ENCODE measurements at regions not wholly inside any gene's neighbourhood (a gene's known extent, or its start where the extent isn't known, plus 50 kb on each side); places are given as distances from the start of the nearest gene placed in this dataset.

GRCh38 chr2:139230881-139231280, 450.7 kb upstream of the NXPH2 start:
- intact Hi-C loops (cut with DNase I) = no loop called here
- no peaks in the 10 kb centered on the region for H3K9me3 ChIP-seq
- no peaks in the 10 kb centered on the region for H3K27me3 ChIP-seq
- 65 to 74% methylated on average over 5 of the region's 5 CpGs for WGBS, 2 donors
- TF ChIP-seq, protein P1, sequence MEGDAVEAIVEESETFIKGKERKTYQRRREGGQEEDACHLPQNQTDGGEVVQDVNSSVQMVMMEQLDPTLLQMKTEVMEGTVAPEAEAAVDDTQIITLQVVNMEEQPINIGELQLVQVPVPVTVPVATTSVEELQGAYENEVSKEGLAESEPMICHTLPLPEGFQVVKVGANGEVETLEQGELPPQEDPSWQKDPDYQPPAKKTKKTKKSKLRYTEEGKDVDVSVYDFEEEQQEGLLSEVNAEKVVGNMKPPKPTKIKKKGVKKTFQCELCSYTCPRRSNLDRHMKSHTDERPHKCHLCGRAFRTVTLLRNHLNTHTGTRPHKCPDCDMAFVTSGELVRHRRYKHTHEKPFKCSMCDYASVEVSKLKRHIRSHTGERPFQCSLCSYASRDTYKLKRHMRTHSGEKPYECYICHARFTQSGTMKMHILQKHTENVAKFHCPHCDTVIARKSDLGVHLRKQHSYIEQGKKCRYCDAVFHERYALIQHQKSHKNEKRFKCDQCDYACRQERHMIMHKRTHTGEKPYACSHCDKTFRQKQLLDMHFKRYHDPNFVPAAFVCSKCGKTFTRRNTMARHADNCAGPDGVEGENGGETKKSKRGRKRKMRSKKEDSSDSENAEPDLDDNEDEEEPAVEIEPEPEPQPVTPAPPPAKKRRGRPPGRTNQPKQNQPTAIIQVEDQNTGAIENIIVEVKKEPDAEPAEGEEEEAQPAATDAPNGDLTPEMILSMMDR (IDR thresholded peaks at IDR 0.05) = no peak
- no peak for DNase-seq
- no peaks in the 10 kb centered on the region for H3K36me3 ChIP-seq
- H3K27ac ChIP-seq = no peak overlapping the region
- ATAC-seq = no peak
- H3K4me1 ChIP-seq = no peaks in the 10 kb centered on the region
- no peak overlapping the region for H3K4me3 ChIP-seq

GRCh38 chr2:139228276-139228675, 448.1 kb upstream of the NXPH2 start:
- no peak for ATAC-seq
- Histone ChIP-seq H3K27ac (no peak overlapping the region), H3K9me3 (no peaks in the 10 kb centered on the region), H3K36me3 (no peaks in the 10 kb centered on the region), H3K4me1 (no peaks in the 10 kb centered on the region), H3K27me3 (no peaks in the 10 kb centered on the region), H3K4me3 (no peak overlapping the region)
- TF ChIP-seq, protein P1 (IDR thresholded peaks at IDR 0.05) = no peak
- 89 to 94% methylated on average over 2 of the region's 2 CpGs for WGBS, 2 donors
- intact Hi-C loops (cut with DNase I) = no loop called here
- DNase-seq = no peak

DNA sequence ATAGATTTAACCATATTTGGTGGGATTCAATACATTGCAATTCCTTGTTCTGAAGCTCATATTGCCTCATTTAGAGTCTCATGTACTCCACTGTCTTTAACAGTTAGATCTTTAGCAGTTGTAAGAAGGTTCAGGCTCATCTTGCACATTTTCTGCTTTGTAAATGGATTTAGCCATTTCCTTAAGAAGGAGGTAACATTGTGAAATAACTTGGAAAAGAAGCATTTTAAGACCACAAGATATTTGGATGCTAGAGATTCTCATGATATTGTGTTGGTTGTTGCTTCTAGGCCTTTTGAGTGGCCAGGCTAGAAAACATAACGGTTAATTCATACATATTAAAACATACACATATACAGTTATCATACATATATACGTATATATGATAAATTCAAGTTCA, 445.8 kb upstream of the NXPH2 start:
- TF ChIP-seq, protein P1 (IDR thresholded peaks at IDR 0.05) = no peak
- WGBS, 2 donors = 86 to 87% methylated on average over 2 of the region's 2 CpGs

DNA sequence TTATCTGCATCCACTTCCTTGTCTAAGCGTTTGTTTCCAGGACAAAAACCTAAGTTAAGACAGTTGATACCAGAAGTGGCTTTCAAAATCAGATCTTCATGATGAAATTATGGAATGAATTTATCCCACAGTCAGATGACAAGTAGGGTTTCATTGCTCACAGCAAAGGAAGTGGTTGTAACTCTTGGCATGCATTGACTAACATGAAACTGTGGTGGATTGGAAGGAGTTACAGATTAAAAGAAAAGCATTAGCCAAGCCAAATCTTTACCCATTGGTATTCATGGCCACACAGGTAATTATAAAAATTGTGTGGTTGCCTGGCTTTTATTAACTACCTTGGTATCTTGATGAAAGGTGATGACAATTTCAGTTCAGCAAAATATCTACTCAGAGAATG, 438.0 kb upstream of the NXPH2 start:
- Histone ChIP-seq H3K4me3 (no peak overlapping the region), H3K27me3 (no peaks in the 10 kb centered on the region), H3K4me1 (no peaks in the 10 kb centered on the region), H3K9me3 (no peaks in the 10 kb centered on the region), H3K36me3 (no peaks in the 10 kb centered on the region), H3K27ac (no peak overlapping the region)
- 75 to 88% methylated on average over 1 of the region's 1 CpG for WGBS, 2 donors
- DNase-seq (no peak), ATAC-seq (no peak)
- intact Hi-C loops (cut with DNase I) = no loop called here
- TF ChIP-seq, protein P1 (IDR thresholded peaks at IDR 0.05) = no peak

More for the DNA sequence above, 445.8 kb upstream of the NXPH2 start:
- DNase-seq (no peak), ATAC-seq (no peak)
- no peaks in the 10 kb centered on the region for H3K27me3 ChIP-seq
- H3K9me3 ChIP-seq = no peaks in the 10 kb centered on the region
- no peak overlapping the region for H3K4me3 ChIP-seq
- no peaks in the 10 kb centered on the region for H3K36me3 ChIP-seq
- intact Hi-C loops (cut with DNase I) = no loop called here
- no peaks in the 10 kb centered on the region for H3K4me1 ChIP-seq
- no peak overlapping the region for H3K27ac ChIP-seq

- Histone ChIP-seq H3K4me1 (no peaks in the 10 kb centered on the region), H3K4me3 (no peak overlapping the region), H3K9me3 (no peaks in the 10 kb centered on the region), H3K27me3 (no peaks in the 10 kb centered on the region), H3K27ac (no peak overlapping the region), H3K36me3 (no peaks in the 10 kb centered on the region)
- no peak for ATAC-seq
- DNase-seq = no peak
- intact Hi-C loops (cut with DNase I) = no loop called here
- TF ChIP-seq, protein P1 (IDR thresholded peaks at IDR 0.05) = no peak
- 73 to 76% methylated on average over 3 of the region's 3 CpGs for WGBS, 2 donors
Observed at GRCh38 chr2:139217641-139218040, 437.5 kb upstream of the NXPH2 start.
